Endodermal cell (in vitro differentiated cells): ENCODE measurements at regions not wholly inside any gene's neighbourhood (a gene's known extent, or its start where the extent isn't known, plus 50 kb on each side); places are given as distances from the start of the nearest gene placed in this dataset.
"Not testable (repeated sequence)": the region's sequence is repeated elsewhere in the genome, so short reads cannot be mapped to it uniquely, and the experiment has no call there.

Experiments
- DNase-seq: peaks from one replicate; pipeline ENCODE4 v3.0.0-alpha.2; 2017
- H3K27ac ChIP-seq: 2 replicates; pipeline ENCODE4 v1.5.1; 2013; ENCODE audit warnings: mild to moderate bottlenecking, low read depth, low read length, moderate library complexity
- H3K27me3 ChIP-seq: 2 replicates; pipeline ENCODE4 v1.6.1; 2013; ENCODE audit warnings: mild to moderate bottlenecking, low read length, moderate library complexity; ENCODE audit not compliant: insufficient read depth, control insufficient read depth, poor library complexity, severe bottlenecking
- H3K36me3 ChIP-seq: 2 replicates; pipeline ENCODE4 v1.7.0; 2013; ENCODE audit warnings: mild to moderate bottlenecking, low read length, moderate library complexity; ENCODE audit not compliant: control insufficient read depth, insufficient read depth
- H3K4me1 ChIP-seq: one replicate; pipeline ENCODE4 v1.7.0; 2013; ENCODE audit warnings: low read length; ENCODE audit not compliant: control insufficient read depth, insufficient read depth
- H3K4me3 ChIP-seq: 2 replicates; pipeline ENCODE4 v1.5.1; 2013; ENCODE audit warnings: mild to moderate bottlenecking, low read length, moderate library complexity
- H3K9ac ChIP-seq: 2 replicates; pipeline ENCODE4 v1.6.1; 2013; ENCODE audit warnings: mild to moderate bottlenecking, low read length, moderate library complexity; ENCODE audit not compliant: poor library complexity, severe bottlenecking; ENCODE audit errors: extremely low read depth
- H3K9me3 ChIP-seq: 2 replicates; pipeline ENCODE4 v1.6.1; 2013; ENCODE audit warnings: mild to moderate bottlenecking, low read length, moderate library complexity; ENCODE audit not compliant: control insufficient read depth
- H3K27ac Mint-ChIP-seq: 2 replicates; pipeline ENCODE4 v1.8.0; 2020; ENCODE audit warnings: mixed read lengths
- H3K27me3 Mint-ChIP-seq: 2 replicates; pipeline ENCODE4 v1.8.0; 2021; ENCODE audit warnings: mild to moderate bottlenecking, mixed read lengths; ENCODE audit not compliant: insufficient read depth
- H3K36me3 Mint-ChIP-seq: 2 replicates; pipeline ENCODE4 v1.8.0; 2020; ENCODE audit warnings: low read depth, mixed read lengths
- H3K4me1 Mint-ChIP-seq: 2 replicates; pipeline ENCODE4 v1.8.0; 2020; ENCODE audit warnings: mixed read lengths
- H3K4me3 Mint-ChIP-seq: 2 replicates; pipeline ENCODE4 v1.8.0; 2020; ENCODE audit warnings: mild to moderate bottlenecking, moderate library complexity, mixed read lengths
- H3K9me3 Mint-ChIP-seq: 2 replicates; pipeline ENCODE4 v1.8.0; 2020; ENCODE audit warnings: mild to moderate bottlenecking, mixed read lengths
- WGBS, 2 experiments: methylation state at CpG; one replicate each; pipeline versions ENCODE4 v1.1.5 to v1.1.7; 2013; ENCODE audit warnings: missing lambda C conversion rate in 2 of 2, mixed read lengths in 1 of 2; ENCODE audit not compliant: insufficient coverage in 1 of 2, insufficient read length in 1 of 2; 5-methylcytosine and 5-hydroxymethylcytosine counted together
- TF ChIP-seq, protein P1 (sequence below): fragments of 200-600 bp; sonication (generic); conservative IDR thresholded peaks from 2 replicates; pipeline ENCODE4 v1.5.0; 2021; ENCODE audit warnings: antibody characterized with exemption, mild to moderate bottlenecking

DNA sequence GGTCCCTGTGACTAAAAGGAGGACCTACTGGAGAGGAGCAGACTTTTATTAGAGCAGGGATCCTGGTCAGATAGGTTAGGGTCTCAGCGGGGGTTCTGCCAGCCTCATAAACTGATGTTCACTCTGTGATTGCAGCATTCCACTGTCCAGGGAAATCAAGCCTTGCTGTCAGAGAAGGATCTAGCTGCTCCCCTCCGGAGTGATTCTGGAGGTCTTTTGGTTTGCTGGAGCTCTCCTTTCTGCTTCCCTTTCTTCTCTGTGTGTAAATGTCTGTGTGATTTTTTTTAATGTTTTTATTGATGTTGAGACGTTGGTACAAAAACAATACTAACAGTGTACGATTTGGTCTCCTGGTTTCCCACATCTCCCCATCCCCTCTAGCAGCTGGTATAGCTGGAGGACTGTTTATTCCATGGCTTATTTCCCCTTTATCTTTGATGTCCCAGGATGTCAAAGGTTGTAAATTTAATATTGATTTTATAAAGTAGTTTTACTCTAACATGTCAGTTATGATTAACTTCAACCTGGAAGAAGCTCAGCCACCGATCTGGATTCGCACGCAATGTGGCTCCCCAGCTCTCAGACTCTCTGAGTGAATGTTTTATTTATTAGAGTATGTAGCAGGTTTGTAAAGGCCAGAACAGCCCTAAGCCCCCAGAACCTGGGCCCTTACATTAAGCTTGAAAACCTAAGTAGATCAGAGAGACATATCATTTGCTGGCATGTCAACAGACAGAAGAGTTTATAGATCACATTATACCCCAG is 202.3 kb upstream of the G2E3 start:
- H3K27ac ChIP-seq, result no peak overlapping the region
- WGBS, 2 experiments, result 93 to 100% methylated on average over 3 to 6 of the region's 7 CpGs
- no peak overlapping the region for H3K4me3 Mint-ChIP-seq
- H3K4me1 Mint-ChIP-seq, result peaks cover 36% of the 10 kb centered on the region
- no peaks in the 10 kb centered on the region for H3K36me3 ChIP-seq
- no peak for DNase-seq
- TF ChIP-seq, protein P1, sequence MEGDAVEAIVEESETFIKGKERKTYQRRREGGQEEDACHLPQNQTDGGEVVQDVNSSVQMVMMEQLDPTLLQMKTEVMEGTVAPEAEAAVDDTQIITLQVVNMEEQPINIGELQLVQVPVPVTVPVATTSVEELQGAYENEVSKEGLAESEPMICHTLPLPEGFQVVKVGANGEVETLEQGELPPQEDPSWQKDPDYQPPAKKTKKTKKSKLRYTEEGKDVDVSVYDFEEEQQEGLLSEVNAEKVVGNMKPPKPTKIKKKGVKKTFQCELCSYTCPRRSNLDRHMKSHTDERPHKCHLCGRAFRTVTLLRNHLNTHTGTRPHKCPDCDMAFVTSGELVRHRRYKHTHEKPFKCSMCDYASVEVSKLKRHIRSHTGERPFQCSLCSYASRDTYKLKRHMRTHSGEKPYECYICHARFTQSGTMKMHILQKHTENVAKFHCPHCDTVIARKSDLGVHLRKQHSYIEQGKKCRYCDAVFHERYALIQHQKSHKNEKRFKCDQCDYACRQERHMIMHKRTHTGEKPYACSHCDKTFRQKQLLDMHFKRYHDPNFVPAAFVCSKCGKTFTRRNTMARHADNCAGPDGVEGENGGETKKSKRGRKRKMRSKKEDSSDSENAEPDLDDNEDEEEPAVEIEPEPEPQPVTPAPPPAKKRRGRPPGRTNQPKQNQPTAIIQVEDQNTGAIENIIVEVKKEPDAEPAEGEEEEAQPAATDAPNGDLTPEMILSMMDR, result no peak
- H3K36me3 Mint-ChIP-seq, result peaks cover 5% of the 10 kb centered on the region
- H3K27me3 Mint-ChIP-seq, result peaks cover 24% of the 10 kb centered on the region
- H3K9ac ChIP-seq, result no peak overlapping the region
- no peak overlapping the region for H3K27ac Mint-ChIP-seq
- H3K4me3 ChIP-seq, result no peak overlapping the region
- H3K9me3 ChIP-seq, result peaks cover 10% of the 10 kb centered on the region
- H3K4me1 ChIP-seq, result peaks cover 19% of the 10 kb centered on the region
- H3K27me3 ChIP-seq, result peaks cover 9% of the 10 kb centered on the region
- peaks cover 11% of the 10 kb centered on the region for H3K9me3 Mint-ChIP-seq

- peaks cover 10% of the 10 kb centered on the region for H3K9me3 ChIP-seq
- H3K36me3 ChIP-seq, result no peaks in the 10 kb centered on the region
- no peak overlapping the region for H3K27ac Mint-ChIP-seq
- H3K36me3 Mint-ChIP-seq, result peaks cover 5% of the 10 kb centered on the region
- TF ChIP-seq, protein P1, result no peak
- H3K4me1 ChIP-seq, result peaks cover 19% of the 10 kb centered on the region
- H3K9ac ChIP-seq, result no peak overlapping the region
- peaks cover 19% of the 10 kb centered on the region for H3K9me3 Mint-ChIP-seq
- DNase-seq, result no peak
- H3K4me3 ChIP-seq, result no peak overlapping the region
- H3K27me3 Mint-ChIP-seq, result peaks cover 24% of the 10 kb centered on the region
- WGBS, 2 experiments, result 94 to 97% methylated on average over 8 of the region's 8 CpGs
- H3K4me3 Mint-ChIP-seq, result no peak overlapping the region
- peaks cover 29% of the 10 kb centered on the region for H3K4me1 Mint-ChIP-seq
- peaks cover 9% of the 10 kb centered on the region for H3K27me3 ChIP-seq
- no peak overlapping the region for H3K27ac ChIP-seq
Measured at GRCh38 chr14:30357791-30358190, 201.2 kb upstream of the G2E3 start.

DNA sequence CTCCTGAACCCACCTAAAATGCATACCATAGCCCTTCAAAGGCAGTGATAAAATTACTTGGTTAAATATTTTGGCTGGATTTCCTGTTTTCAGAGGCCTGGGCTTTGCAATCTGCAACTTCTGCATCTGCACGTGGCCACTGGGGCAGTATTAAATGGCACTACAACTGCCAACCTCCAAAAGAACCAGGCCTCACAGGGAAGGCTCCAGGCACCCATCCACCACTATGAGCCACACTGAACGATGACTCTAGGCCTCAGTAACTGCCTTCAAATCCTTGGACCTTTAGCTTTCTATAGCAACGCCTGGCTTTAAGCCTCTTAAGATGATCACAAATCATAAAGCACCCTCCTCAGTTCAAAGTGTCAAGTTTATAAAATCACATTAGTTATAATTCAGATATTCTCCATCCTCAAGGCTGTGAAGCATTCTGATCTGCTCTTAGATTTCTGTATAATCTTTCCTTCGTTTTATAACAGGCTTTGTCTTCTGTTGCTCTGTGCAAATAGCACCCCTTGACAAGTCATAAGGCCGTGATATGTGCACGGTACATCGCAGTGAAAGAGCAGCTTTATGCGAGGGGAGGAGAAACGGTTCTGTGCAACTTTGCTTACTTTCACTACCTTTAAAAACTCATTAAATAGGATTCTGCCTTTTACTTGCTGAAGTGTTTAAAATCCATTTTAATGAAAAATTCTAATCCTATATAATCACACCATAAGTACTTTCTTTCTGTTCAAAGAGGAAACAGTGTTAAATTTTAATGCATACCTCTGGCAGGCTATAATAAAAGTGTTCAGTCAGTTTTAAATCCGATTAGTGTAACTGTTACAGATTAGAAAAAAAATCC is 196.4 kb upstream of the G2E3 start:
- H3K36me3 Mint-ChIP-seq, result peaks cover 8% of the 10 kb centered on the region
- H3K9me3 Mint-ChIP-seq, result peaks cover 25% of the 10 kb centered on the region
- WGBS, 2 experiments, result 91 to 97% methylated on average over 8 to 10 of the region's 10 CpGs
- Histone ChIP-seq H3K9ac (no peak overlapping the region), H3K4me1 (no peaks in the 10 kb centered on the region), H3K27ac (no peak overlapping the region), H3K36me3 (no peaks in the 10 kb centered on the region), H3K9me3 (peaks cover 10% of the 10 kb centered on the region), H3K27me3 (no peaks in the 10 kb centered on the region), H3K4me3 (no peak overlapping the region)
- H3K4me3 Mint-ChIP-seq, result peak overlapping the region; percentile 53
- DNase-seq, result no peak
- H3K27me3 Mint-ChIP-seq, result peaks cover 11% of the 10 kb centered on the region
- TF ChIP-seq, protein P1, result no peak
- peaks cover 4% of the 10 kb centered on the region for H3K4me1 Mint-ChIP-seq
- no peak overlapping the region for H3K27ac Mint-ChIP-seq

- not testable (repeated sequence) for H3K27me3 ChIP-seq, DNase-seq, H3K4me3 ChIP-seq, H3K36me3 Mint-ChIP-seq, H3K9ac ChIP-seq, H3K27ac ChIP-seq, H3K36me3 ChIP-seq, H3K4me1 Mint-ChIP-seq, H3K4me1 ChIP-seq, H3K27me3 Mint-ChIP-seq
- Mint-ChIP-seq H3K9me3 (peaks cover 25% of the 10 kb centered on the region), H3K4me3 (peak overlapping the region; percentile 53), H3K27ac (peak overlapping the region; percentile 86)
- 88 to 98% methylated on average over 7 to 16 of the region's 27 CpGs for whole genome bisulfite sequencing, 2 experiments
- H3K9me3 ChIP-seq, result peaks cover 10% of the 10 kb centered on the region
Measured at GRCh38 chr14:30363219-30363880, 195.6 kb upstream of the G2E3 start.
